ENCODE measurements at regions not wholly inside any gene's neighbourhood (a gene's known extent, or its start where the extent isn't known, plus 50 kb on each side); places are given as distances from the start of the nearest gene placed in this dataset.

DNA sequence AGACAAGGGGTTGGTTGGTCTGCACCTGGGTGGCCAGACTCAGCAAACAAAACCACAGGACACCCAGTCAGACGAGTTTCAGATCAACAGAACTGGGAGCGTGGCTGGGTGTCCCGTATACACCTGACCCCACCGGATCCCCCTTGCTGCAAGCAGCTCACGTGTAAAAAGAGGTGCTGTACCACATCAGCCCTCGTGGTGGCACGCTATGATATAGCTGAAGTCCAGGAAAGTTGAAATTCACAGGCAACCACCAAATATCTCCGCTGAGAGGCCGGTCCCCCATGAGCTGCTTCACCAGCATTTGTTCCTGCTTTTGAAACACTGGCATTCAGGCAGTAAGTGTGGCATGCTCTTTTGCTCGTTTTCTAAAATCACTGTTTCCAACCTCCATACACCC is 92.3 kb downstream of the TUBA3C start (continued):
- TF ChIP-seq STAT1 (IDR thresholded peaks at IDR 0.05; ENCODE audit: unreplicated experiment), result no peak
- no peak for TF ChIP-seq NANOG (IDR thresholded peaks at IDR 0.05; ENCODE audit: borderline replicate concordance)
- no peak for TF ChIP-seq JUNB (IDR thresholded peaks at IDR 0.05; ENCODE audit: unreplicated experiment)

DNA sequence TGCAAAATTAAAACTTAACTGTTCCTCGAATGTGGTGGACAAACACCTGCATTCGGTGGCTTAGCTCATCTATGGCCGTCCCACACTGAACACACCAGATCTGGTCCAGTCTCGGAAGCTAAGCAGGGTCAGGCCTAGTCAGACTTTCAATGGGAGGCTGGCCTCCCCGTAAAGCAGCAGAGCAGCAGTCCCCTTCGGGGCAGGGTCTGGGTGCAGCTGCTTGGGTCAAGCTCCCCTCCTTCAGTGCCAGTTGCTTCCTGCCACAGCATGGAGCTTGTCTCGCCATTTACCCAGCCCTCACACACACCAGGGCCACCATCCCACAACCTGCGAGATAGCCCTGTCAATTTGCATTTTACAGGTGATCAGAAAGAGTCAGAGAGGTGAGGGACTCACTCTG is 93.2 kb downstream of the TUBA3C start:
- Mint-ChIP-seq H3K36me3 (ENCODE audit: low read depth) (peaks cover 56% of the 10 kb centered on the region), H3K4me1 (no peaks in the 10 kb centered on the region), H3K9me3 (peaks cover 99% of the 10 kb centered on the region), H3K27ac (no peak overlapping the region), H3K27me3 (ENCODE audit: insufficient read depth, low read depth, poor library complexity) (peaks cover 14% of the 10 kb centered on the region), H3K4me3 (no peak overlapping the region)
- Histone ChIP-seq H3K27ac (ENCODE audit: low read depth) (no peak overlapping the region), H3F3A (replicated peaks; ENCODE audit: low read depth) (no peaks in the 10 kb centered on the region), H3K9me2 (ENCODE audit: insufficient read depth) (no peaks in the 10 kb centered on the region), H2AFZ (no peak overlapping the region), H4K20me1 (replicated peaks; ENCODE audit: insufficient read depth) (no peaks in the 10 kb centered on the region), H3K4me2 (no peak overlapping the region), H3K79me2 (replicated peaks; ENCODE audit: insufficient read depth) (no peaks in the 10 kb centered on the region), H3K4me3 (no peak overlapping the region), H3K36me3 (ENCODE audit: insufficient read depth) (peaks cover 8% of the 10 kb centered on the region; the same call in 1 of the 2 replicates), H3K4me1 (ENCODE audit: insufficient read depth) (no peaks in the 10 kb centered on the region), H3K27me3 (ENCODE audit: insufficient read depth) (no peaks in the 10 kb centered on the region)
- DNase-seq (ENCODE audit: low spot score) (no peak), ATAC-seq (no peak)
- TF ChIP-seq ZNF331 (CRISPR knock-in tag; IDR thresholded peaks at IDR 0.05; ENCODE audit: low read depth) (no peak), POLR2AphosphoS5 (IDR thresholded peaks at IDR 0.05; ENCODE audit: low read depth) (no peak), EZH2 (IDR thresholded peaks at IDR 0.05; ENCODE audit: low read depth, unreplicated experiment) (no peak), CREB1 (CRISPR knock-in tag; IDR thresholded peaks at IDR 0.05; ENCODE audit: low read depth) (no peak), EZH2phosphoT487 (IDR thresholded peaks at IDR 0.05; ENCODE audit: unreplicated experiment) (no peak)
- TF ChIP-seq, protein P1, sequence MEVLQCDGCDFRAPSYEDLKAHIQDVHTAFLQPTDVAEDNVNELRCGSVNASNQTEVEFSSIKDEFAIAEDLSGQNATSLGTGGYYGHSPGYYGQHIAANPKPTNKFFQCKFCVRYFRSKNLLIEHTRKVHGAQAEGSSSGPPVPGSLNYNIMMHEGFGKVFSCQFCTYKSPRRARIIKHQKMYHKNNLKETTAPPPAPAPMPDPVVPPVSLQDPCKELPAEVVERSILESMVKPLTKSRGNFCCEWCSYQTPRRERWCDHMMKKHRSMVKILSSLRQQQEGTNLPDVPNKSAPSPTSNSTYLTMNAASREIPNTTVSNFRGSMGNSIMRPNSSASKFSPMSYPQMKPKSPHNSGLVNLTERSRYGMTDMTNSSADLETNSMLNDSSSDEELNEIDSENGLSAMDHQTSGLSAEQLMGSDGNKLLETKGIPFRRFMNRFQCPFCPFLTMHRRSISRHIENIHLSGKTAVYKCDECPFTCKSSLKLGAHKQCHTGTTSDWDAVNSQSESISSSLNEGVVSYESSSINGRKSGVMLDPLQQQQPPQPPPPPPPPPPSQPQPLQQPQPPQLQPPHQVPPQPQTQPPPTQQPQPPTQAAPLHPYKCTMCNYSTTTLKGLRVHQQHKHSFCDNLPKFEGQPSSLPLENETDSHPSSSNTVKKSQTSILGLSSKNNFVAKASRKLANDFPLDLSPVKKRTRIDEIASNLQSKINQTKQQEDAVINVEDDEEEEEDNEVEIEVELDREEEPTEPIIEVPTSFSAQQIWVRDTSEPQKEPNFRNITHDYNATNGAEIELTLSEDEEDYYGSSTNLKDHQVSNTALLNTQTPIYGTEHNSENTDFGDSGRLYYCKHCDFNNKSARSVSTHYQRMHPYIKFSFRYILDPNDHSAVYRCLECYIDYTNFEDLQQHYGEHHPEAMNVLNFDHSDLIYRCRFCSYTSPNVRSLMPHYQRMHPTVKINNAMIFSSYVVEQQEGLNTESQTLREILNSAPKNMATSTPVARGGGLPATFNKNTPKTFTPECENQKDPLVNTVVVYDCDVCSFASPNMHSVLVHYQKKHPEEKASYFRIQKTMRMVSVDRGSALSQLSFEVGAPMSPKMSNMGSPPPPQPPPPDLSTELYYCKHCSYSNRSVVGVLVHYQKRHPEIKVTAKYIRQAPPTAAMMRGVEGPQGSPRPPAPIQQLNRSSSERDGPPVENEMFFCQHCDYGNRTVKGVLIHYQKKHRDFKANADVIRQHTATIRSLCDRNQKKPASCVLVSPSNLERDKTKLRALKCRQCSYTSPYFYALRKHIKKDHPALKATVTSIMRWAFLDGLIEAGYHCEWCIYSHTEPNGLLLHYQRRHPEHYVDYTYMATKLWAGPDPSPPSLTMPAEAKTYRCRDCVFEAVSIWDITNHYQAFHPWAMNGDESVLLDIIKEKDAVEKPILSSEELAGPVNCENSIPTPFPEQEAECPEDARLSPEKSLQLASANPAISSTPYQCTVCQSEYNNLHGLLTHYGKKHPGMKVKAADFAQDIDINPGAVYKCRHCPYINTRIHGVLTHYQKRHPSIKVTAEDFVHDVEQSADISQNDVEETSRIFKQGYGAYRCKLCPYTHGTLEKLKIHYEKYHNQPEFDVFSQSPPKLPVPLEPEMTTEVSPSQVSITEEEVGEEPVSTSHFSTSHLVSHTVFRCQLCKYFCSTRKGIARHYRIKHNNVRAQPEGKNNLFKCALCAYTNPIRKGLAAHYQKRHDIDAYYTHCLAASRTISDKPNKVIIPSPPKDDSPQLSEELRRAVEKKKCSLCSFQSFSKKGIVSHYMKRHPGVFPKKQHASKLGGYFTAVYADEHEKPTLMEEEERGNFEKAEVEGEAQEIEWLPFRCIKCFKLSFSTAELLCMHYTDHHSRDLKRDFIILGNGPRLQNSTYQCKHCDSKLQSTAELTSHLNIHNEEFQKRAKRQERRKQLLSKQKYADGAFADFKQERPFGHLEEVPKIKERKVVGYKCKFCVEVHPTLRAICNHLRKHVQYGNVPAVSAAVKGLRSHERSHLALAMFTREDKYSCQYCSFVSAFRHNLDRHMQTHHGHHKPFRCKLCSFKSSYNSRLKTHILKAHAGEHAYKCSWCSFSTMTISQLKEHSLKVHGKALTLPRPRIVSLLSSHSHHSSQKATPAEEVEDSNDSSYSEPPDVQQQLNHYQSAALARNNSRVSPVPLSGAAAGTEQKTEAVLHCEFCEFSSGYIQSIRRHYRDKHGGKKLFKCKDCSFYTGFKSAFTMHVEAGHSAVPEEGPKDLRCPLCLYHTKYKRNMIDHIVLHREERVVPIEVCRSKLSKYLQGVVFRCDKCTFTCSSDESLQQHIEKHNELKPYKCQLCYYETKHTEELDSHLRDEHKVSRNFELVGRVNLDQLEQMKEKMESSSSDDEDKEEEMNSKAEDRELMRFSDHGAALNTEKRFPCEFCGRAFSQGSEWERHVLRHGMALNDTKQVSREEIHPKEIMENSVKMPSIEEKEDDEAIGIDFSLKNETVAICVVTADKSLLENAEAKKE (CRISPR knock-in tag; IDR thresholded peaks at IDR 0.05), result no peak

Data from GM23338 (cell line).